ENCODE measurements at regions not wholly inside any gene's neighbourhood (a gene's known extent, or its start where the extent isn't known, plus 50 kb on each side); places are given as distances from the start of the nearest gene placed in this dataset.

DNA sequence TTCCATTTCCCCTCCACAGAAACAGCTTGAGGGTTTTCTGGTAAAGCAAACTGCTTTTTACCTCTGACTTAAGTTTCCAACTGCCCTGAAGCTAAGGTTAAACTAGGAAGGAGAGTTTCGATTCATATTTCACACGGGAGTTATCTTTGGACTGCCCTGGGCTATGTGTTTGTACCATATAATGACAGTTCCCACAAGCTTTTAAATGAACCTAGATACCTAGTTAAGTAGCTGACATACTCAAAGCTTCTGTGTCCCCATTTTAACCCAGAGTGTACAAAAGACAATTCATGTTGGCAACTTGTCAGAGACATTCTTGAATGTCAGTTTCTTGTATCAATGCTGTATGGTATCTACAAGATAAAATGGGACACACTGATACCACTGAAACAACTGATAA is 1296.6 kb upstream of the IGFBP7 start:
- DNase-seq (ENCODE audit: insufficient read length, low spot score): no peak
- FAIRE-seq: no peak
- TF ChIP-seq, protein P1, sequence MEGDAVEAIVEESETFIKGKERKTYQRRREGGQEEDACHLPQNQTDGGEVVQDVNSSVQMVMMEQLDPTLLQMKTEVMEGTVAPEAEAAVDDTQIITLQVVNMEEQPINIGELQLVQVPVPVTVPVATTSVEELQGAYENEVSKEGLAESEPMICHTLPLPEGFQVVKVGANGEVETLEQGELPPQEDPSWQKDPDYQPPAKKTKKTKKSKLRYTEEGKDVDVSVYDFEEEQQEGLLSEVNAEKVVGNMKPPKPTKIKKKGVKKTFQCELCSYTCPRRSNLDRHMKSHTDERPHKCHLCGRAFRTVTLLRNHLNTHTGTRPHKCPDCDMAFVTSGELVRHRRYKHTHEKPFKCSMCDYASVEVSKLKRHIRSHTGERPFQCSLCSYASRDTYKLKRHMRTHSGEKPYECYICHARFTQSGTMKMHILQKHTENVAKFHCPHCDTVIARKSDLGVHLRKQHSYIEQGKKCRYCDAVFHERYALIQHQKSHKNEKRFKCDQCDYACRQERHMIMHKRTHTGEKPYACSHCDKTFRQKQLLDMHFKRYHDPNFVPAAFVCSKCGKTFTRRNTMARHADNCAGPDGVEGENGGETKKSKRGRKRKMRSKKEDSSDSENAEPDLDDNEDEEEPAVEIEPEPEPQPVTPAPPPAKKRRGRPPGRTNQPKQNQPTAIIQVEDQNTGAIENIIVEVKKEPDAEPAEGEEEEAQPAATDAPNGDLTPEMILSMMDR (IDR thresholded peaks at IDR 0.05; ENCODE audit: insufficient read depth, missing control alignments): no peak

DNA sequence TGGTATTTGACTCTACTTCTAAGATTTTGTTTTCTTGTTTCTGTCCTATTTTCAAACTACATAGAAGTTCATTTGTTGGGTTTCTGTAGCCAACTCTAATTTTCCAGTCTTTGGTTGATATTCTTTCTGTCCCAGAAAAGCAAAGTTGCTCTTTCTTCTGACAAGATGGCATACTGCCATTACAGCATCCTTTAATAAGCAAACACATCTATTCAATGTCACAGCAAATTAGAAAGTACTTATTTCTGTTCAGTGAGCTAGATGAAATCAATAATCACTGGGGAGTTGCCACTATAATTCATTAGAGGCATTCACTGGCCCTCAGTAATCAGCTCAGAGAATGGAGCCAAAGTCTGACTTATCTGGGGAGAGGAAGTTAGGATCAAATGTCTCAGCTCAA is 1258.0 kb upstream of the IGFBP7 start:
- DNase-seq (ENCODE audit: insufficient read length, low spot score): no peak
- FAIRE-seq: no peak
- TF ChIP-seq, protein P1 (IDR thresholded peaks at IDR 0.05; ENCODE audit: insufficient read depth, missing control alignments): no peak

DNA sequence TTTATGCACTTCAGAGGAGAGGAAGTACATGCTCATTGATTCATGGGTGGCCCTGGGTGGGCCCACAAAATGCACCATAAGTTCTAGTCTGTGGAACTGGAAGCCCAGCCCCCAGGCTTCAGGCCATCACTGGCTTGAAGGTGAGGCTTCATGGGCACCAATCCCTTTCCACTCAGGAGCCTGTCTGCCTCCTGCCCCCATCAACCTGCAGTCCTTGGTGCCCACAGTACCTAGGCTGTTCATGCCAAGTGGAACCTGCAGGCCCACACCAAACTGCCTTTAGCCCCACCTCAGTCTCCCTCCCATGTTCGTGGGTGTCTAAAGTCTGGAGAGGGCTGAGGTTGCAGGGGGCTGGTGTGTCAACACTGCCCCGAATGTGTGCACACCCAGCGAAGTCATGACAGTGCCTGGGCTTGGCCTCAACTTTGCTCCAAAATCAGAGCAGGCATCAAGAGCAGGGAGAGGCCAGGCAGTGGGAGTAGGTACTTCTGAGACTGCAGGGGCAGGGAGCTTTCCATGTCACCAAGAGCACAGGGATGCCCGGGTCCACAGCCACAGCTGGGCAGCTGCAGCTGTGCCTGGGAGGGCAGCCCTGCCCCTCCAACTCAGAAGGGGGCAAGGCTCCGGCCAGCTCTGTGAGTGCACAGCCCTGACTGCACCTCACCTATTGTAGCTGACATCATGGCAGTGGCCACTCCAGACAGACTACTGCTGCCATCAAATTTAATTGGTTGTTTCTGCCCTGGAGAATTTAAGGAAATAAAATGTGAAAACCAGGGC is 1250.4 kb upstream of the IGFBP7 start:
- FAIRE-seq: no peak
- TF ChIP-seq, protein P1 (IDR thresholded peaks at IDR 0.05; ENCODE audit: insufficient read depth, missing control alignments): no peak
- DNase-seq (ENCODE audit: insufficient read length, low spot score): no peak

DNA sequence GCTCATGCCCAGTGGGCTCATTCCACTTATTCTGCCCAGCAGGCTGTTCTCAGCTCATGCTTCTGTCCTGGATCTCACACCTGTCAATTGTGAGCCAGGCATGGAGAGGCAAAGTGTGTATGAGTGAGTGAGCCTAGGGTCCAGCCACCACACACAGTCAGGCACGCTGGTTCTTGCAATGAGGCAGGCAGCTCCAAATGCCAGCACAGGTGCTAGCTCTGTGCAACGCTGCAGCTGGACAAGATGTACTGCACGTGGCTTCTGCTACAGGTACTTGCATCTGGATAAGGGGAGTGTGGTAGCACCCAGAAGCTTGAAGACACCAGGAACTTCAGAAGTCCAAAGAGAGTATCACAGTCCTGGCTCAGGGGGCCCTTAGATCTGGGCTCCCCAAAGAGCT is 1249.4 kb upstream of the IGFBP7 start:
- TF ChIP-seq, protein P1 (IDR thresholded peaks at IDR 0.05; ENCODE audit: insufficient read depth, missing control alignments): no peak
- DNase-seq (ENCODE audit: insufficient read length, low spot score): no peak
- no peak for FAIRE-seq

DNA sequence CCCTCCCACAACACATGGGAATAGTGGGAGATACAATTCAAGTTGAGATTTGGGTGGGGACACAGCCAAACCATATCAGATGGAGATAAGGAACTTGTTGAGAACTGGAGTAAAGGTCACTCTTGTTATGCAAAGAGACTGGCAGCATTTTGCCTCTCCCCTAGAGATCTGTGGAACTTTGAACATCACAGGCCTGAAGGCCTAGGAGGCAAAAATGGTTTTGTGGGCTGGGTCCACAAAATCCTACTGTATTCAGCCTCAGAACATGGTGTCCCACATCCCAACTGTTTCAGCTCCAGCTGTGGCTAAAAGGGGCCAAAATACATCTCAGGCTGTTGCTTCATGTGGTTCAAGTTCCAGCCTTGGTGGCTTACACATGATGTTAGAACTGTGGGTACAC is 1247.8 kb upstream of the IGFBP7 start:
- no peak for FAIRE-seq

DNA sequence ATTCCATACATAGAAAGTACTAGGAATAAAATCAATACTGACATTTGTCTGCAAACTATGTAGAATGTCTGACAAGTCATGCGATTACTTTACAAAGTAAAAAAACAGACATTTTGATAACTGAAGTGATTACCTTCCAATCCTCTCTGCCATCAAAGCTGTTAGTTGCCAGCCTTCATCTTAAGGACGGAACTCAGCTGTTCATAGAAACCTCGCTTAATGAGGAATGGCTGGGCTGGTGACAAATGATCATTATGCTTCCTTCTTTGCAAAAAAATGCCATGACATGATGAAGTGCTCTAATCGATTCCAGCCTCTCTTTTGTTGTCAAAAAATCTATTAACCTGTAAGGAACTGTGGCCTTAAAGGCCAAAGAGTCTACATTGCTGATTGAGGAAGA is 1214.9 kb upstream of the IGFBP7 start:
- DNase-seq (ENCODE audit: insufficient read length, low spot score): no peak
- FAIRE-seq: no peak
- TF ChIP-seq, protein P1 (IDR thresholded peaks at IDR 0.05; ENCODE audit: insufficient read depth, missing control alignments): no peak

More for the DNA sequence above, 1247.8 kb upstream of the IGFBP7 start:
- no peak for DNase-seq (ENCODE audit: insufficient read length, low spot score)
- TF ChIP-seq, protein P1 (IDR thresholded peaks at IDR 0.05; ENCODE audit: insufficient read depth, missing control alignments): no peak

DNA sequence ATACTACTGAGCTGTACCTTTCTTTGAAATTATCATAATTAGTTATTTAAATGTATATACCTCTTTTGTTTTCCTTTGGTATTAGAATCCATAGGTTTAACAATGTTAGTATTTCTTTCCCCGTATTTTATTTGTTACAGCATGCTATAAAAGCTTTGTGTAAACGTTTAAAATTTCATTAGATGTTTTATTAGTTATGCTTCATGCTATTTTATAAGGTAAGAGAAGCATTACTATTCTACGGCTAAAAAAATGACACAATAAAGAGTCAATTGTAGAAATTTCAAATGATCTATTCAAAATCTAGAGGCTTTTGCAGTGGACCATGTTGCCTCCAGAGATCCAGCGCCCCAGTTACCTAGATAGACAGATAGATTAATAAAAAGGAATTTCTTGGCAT is 1203.3 kb upstream of the IGFBP7 start:
- FAIRE-seq (no peak), DNase-seq (ENCODE audit: insufficient read length, low spot score) (no peak)
- TF ChIP-seq, protein P1 (IDR thresholded peaks at IDR 0.05; ENCODE audit: insufficient read depth, missing control alignments): no peak

All from D721Med (cell line).